A673 (cell line): ENCODE measurements at regions not wholly inside any gene's neighbourhood (a gene's known extent, or its start where the extent isn't known, plus 50 kb on each side); places are given as distances from the start of the nearest gene placed in this dataset.

Experiments used
- BruUV-seq: library from RNA; stranded (reverse); fragments of 400-500 nt; replicated peaks from 2 replicates; lab custom pipeline; 2021; lab: Mats Ljungman, UMichigan
- CTCF ChIA-PET: fragments of 300-600 bp; sonication (Branson Sonifier 250); formaldehyde crosslinking; loops from one replicate; lab custom pipeline; 2022; ENCODE audit warnings: antibody characterized with exemption; lab: Charles Lee
- POLR2A ChIA-PET: fragments of 300-600 bp; sonication (Branson Sonifier 250); formaldehyde crosslinking; loops from one replicate; lab custom pipeline; 2022; ENCODE audit warnings: antibody characterized with exemption; ENCODE audit not compliant: low non-redundant PET; lab: Charles Lee
- DNase-seq: peaks from one replicate; pipeline ENCODE4 v3.0.0-alpha.2; 2015; ENCODE audit warnings: low spot score
- H3K27ac ChIP-seq: fragments of 200-600 bp; sonication (generic); 2 replicates; pipeline ENCODE4 v1.5.1; 2016; ENCODE audit warnings: mixed run types, low read depth, mild to moderate bottlenecking, mixed read lengths, antibody characterized with exemption, low read length; ENCODE audit not compliant: poor library complexity, severe bottlenecking
- H3K27me3 ChIP-seq: fragments of 200-600 bp; sonication (generic); replicated peaks from 2 replicates; pipeline ENCODE4 v1.6.1; 2017; ENCODE audit warnings: mixed run types, low read depth, mild to moderate bottlenecking, mixed read lengths, antibody characterized with exemption, low read length; ENCODE audit not compliant: insufficient read depth, poor library complexity
- H3K36me3 ChIP-seq: fragments of 200-600 bp; sonication (generic); 2 replicates; pipeline ENCODE4 v1.6.1; 2016; ENCODE audit warnings: mixed run types, mild to moderate bottlenecking, mixed read lengths, antibody characterized with exemption, low read length; ENCODE audit not compliant: insufficient read depth, poor library complexity, severe bottlenecking
- H3K4me1 ChIP-seq: fragments of 200-600 bp; sonication (generic); 2 replicates; pipeline ENCODE4 v1.6.1; 2017; ENCODE audit warnings: mixed run types, mild to moderate bottlenecking, mixed read lengths, antibody characterized with exemption, low read length; ENCODE audit not compliant: insufficient read depth, poor library complexity, severe bottlenecking
- H3K4me3 ChIP-seq: fragments of 200-600 bp; sonication (generic); 2 replicates; pipeline ENCODE4 v1.5.1; 2016; ENCODE audit warnings: low read depth, mixed run types, mild to moderate bottlenecking, mixed read lengths, low read length; ENCODE audit not compliant: poor library complexity, severe bottlenecking
- H3K9me3 ChIP-seq: fragments of 200-600 bp; sonication (generic); 2 replicates; pipeline ENCODE4 v1.6.1; 2016; ENCODE audit warnings: mixed run types, low read depth, mild to moderate bottlenecking, mixed read lengths, antibody characterized with exemption, low read length; ENCODE audit not compliant: poor library complexity, severe bottlenecking
- CTCF ChIP-seq: fragments of 300-800, 200-600 bp; sonication (generic); conservative IDR thresholded peaks from 2 replicates; pipeline ENCODE4 v1.5.1; 2017; ENCODE audit warnings: low read depth, mild to moderate bottlenecking, antibody characterized with exemption, low read length, moderate library complexity, mixed read lengths
- EZH2 ChIP-seq: fragments of 200-600 bp; sonication (generic); IDR thresholded peaks from 2 replicates; pipeline ENCODE4 v1.6.1; 2017; ENCODE audit warnings: borderline replicate concordance, low read depth, mild to moderate bottlenecking, mixed read lengths, antibody characterized with exemption, low read length; ENCODE audit not compliant: poor library complexity, severe bottlenecking
- intact Hi-C: fragments of 100-400 bp; cut with micrococcal nuclease; formaldehyde crosslinking; loops from one replicate; pipeline ENCODE4 v1.10.0; 2022; ENCODE audit not compliant: unreplicated experiment

- ChIA-PET CTCF (no interaction called here), POLR2A (no interaction called here)
- intact Hi-C loops = loop anchor here (10.0 kb wide), 2 partner anchors 134 to 304 kb away; partner anchors contain the start of gene SALL4
- no peaks in the 10 kb centered on the region for H3K27me3 ChIP-seq
- H3K36me3 ChIP-seq = no peaks in the 10 kb centered on the region
- peak; percentile 84 for DNase-seq
- H3K9me3 ChIP-seq = no peaks in the 10 kb centered on the region
- H3K4me3 ChIP-seq = no peak overlapping the region
- peaks cover 26% of the 10 kb centered on the region for H3K4me1 ChIP-seq
- peak overlapping the region; percentile 24 for H3K27ac ChIP-seq
- peak; percentile 46 for TF ChIP-seq CTCF
- TF ChIP-seq EZH2 = no peak
- no TSS peak for BruUV-seq
These were observed 136.9 kb upstream of the SALL4 start for GRCh38 chr20:51939259-51939585.

DNA sequence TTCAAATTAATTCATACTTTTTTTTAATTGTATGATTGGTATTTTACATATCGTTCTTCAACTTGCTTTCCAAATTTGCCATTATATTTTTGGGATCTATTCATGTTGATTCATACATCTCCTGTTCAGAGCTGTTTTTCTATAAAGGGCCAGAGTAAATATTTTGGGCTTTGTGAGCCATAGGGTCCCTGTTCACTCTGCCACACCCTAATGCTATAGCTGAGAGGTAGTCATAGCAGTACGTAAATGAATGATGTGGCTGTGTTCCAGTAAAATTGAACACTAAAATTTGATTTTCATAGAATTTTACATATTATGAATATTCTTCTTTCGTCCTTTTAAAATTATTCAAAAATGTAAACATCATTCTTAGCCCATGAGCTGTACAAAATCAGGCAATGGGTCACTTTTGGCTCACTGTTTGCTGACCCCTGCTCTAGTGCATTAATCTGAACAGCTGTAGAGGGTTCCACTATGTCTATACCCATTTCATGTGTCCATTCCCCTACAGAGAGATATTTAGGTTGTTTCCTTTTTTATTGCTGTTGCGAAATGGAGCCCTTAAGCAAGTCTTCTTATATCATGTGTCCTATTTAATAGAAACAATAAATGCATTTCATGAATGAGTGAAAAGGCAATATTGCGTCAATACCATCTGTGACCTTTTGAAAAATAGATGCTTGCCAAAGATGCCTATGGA lies 136.4 kb upstream of the SALL4 start:
- ChIA-PET CTCF (no interaction called here), POLR2A (interaction anchor here (0.6 kb wide), 1 partner anchor 1977 kb away, joined by 3 read pairs; no protein-coding TSS in a partner anchor)
- intact Hi-C loops = loop anchor here (10.0 kb wide), 2 partner anchors 134 to 304 kb away; partner anchors contain the start of gene SALL4
- H3K4me3 ChIP-seq = no peak overlapping the region
- H3K36me3 ChIP-seq = no peaks in the 10 kb centered on the region
- no TSS peak for BruUV-seq
- peaks cover 31% of the 10 kb centered on the region for H3K4me1 ChIP-seq
- H3K27me3 ChIP-seq = no peaks in the 10 kb centered on the region
- peak overlapping the region; percentile 24 for H3K27ac ChIP-seq
- no peak for DNase-seq
- no peaks in the 10 kb centered on the region for H3K9me3 ChIP-seq
- no peak for TF ChIP-seq CTCF
- TF ChIP-seq EZH2 = no peak

- no peak overlapping the region for H3K4me3 ChIP-seq
- no peaks in the 10 kb centered on the region for H3K9me3 ChIP-seq
- H3K36me3 ChIP-seq = no peaks in the 10 kb centered on the region
- H3K27ac ChIP-seq = no peak overlapping the region
- TF ChIP-seq EZH2 = no peak
- TF ChIP-seq CTCF = no peak
- CTCF ChIA-PET = no interaction called here
- H3K27me3 ChIP-seq = no peaks in the 10 kb centered on the region
- peaks cover 40% of the 10 kb centered on the region for H3K4me1 ChIP-seq
- intact Hi-C loops = loop anchor here (10.0 kb wide), 2 partner anchors 133 to 303 kb away; partner anchors contain the start of gene SALL4
- DNase-seq = no peak
- BruUV-seq = no TSS peak
- POLR2A ChIA-PET = no interaction called here
These were observed 135.5 kb upstream of the SALL4 start for GRCh38 chr20:51937779-51938178.
